ENCODE measurements at regions not wholly inside any gene's neighbourhood (a gene's known extent, or its start where the extent isn't known, plus 50 kb on each side); places are given as distances from the start of the nearest gene placed in this dataset.

DNA sequence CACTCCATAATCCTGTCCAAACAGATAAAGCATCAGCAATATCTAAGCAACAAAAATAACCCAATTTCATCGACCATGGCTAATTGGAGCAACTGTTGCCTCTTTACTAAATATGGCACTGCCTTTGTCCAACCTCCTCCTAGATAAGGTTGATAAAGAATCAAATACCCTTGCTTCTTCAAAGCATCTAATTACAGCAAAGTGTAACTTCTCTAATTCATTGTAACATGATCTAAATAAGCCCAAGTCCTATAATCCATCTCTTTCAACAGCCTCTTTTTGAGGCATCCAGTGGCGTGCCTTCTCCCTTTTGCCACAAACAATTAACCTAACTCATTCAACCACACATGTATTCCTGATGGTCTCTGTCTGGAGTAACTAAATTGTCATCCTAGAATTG, 81.7 kb upstream of the KLHL1 start:
- TF ChIP-seq, protein P1, sequence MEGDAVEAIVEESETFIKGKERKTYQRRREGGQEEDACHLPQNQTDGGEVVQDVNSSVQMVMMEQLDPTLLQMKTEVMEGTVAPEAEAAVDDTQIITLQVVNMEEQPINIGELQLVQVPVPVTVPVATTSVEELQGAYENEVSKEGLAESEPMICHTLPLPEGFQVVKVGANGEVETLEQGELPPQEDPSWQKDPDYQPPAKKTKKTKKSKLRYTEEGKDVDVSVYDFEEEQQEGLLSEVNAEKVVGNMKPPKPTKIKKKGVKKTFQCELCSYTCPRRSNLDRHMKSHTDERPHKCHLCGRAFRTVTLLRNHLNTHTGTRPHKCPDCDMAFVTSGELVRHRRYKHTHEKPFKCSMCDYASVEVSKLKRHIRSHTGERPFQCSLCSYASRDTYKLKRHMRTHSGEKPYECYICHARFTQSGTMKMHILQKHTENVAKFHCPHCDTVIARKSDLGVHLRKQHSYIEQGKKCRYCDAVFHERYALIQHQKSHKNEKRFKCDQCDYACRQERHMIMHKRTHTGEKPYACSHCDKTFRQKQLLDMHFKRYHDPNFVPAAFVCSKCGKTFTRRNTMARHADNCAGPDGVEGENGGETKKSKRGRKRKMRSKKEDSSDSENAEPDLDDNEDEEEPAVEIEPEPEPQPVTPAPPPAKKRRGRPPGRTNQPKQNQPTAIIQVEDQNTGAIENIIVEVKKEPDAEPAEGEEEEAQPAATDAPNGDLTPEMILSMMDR (CRISPR knock-in tag; IDR thresholded peaks at IDR 0.05), result no peak
- no peak for TF ChIP-seq POLR2A (IDR thresholded peaks at IDR 0.05; ENCODE audit: insufficient read depth in 1 of 2, low read depth in 2 of 2, low read length in 2 of 2)
- TF ChIP-seq ZSCAN12 (CRISPR knock-in tag; IDR thresholded peaks at IDR 0.05), result no peak
- no peak for TF ChIP-seq EP300 (IDR thresholded peaks at IDR 0.05; ENCODE audit: low read depth in 2 of 2, low read length in 2 of 2)
- no peak for TF ChIP-seq EP300 (CRISPR knock-in tag; IDR thresholded peaks at IDR 0.05; ENCODE audit: borderline replicate concordance)
- no peak for TF ChIP-seq SPEN (CRISPR knock-in tag; IDR thresholded peaks at IDR 0.05; ENCODE audit: low read depth)
- no peak for TF ChIP-seq ZNF557 (CRISPR knock-in tag; IDR thresholded peaks at IDR 0.05)
- TF ChIP-seq RORA (CRISPR knock-in tag; IDR thresholded peaks at IDR 0.05), result no peak
- TF ChIP-seq, protein P2, sequence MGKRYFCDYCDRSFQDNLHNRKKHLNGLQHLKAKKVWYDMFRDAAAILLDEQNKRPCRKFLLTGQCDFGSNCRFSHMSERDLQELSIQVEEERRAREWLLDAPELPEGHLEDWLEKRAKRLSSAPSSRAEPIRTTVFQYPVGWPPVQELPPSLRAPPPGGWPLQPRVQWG (CRISPR knock-in tag; IDR thresholded peaks at IDR 0.05; ENCODE audit: borderline replicate concordance, low read depth), result no peak
- no peak for TF ChIP-seq EZH2 (conservative IDR thresholded peaks at IDR 0.05; ENCODE audit: low read depth, low read length)
- TF ChIP-seq, protein P3, sequence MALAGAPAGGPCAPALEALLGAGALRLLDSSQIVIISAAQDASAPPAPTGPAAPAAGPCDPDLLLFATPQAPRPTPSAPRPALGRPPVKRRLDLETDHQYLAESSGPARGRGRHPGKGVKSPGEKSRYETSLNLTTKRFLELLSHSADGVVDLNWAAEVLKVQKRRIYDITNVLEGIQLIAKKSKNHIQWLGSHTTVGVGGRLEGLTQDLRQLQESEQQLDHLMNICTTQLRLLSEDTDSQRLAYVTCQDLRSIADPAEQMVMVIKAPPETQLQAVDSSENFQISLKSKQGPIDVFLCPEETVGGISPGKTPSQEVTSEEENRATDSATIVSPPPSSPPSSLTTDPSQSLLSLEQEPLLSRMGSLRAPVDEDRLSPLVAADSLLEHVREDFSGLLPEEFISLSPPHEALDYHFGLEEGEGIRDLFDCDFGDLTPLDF (CRISPR knock-in tag; IDR thresholded peaks at IDR 0.05), result no peak
- no peak for TF ChIP-seq EED (CRISPR knock-in tag; IDR thresholded peaks at IDR 0.05)
- TF ChIP-seq YEATS4 (CRISPR knock-in tag; IDR thresholded peaks at IDR 0.05; ENCODE audit: borderline replicate concordance), result no peak
- TF ChIP-seq TAF1 (CRISPR knock-in tag; IDR thresholded peaks at IDR 0.05), result no peak
- TF ChIP-seq, protein P4, sequence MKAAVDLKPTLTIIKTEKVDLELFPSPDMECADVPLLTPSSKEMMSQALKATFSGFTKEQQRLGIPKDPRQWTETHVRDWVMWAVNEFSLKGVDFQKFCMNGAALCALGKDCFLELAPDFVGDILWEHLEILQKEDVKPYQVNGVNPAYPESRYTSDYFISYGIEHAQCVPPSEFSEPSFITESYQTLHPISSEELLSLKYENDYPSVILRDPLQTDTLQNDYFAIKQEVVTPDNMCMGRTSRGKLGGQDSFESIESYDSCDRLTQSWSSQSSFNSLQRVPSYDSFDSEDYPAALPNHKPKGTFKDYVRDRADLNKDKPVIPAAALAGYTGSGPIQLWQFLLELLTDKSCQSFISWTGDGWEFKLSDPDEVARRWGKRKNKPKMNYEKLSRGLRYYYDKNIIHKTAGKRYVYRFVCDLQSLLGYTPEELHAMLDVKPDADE (CRISPR knock-in tag; IDR thresholded peaks at IDR 0.05), result no peak
